ENCODE measurements at regions not wholly inside any gene's neighbourhood (a gene's known extent, or its start where the extent isn't known, plus 50 kb on each side); places are given as distances from the start of the nearest gene placed in this dataset.

GRCh38 chr16:72406390-72406789 is 234.4 kb upstream of the PMFBP1 start (continued):
- no peak for TF ChIP-seq ZBTB34 (CRISPR knock-in tag; IDR thresholded peaks at IDR 0.05)
- TF ChIP-seq ZNF644 (tag; IDR thresholded peaks at IDR 0.05; ENCODE audit: low read depth): no peak
- TF ChIP-seq GATAD2B (IDR thresholded peaks at IDR 0.05; ENCODE audit: borderline replicate concordance): no peak
- no peak for TF ChIP-seq MYNN (IDR thresholded peaks at IDR 0.05)
- no peak for TF ChIP-seq MYNN (CRISPR knock-in tag; IDR thresholded peaks at IDR 0.05)

DNA sequence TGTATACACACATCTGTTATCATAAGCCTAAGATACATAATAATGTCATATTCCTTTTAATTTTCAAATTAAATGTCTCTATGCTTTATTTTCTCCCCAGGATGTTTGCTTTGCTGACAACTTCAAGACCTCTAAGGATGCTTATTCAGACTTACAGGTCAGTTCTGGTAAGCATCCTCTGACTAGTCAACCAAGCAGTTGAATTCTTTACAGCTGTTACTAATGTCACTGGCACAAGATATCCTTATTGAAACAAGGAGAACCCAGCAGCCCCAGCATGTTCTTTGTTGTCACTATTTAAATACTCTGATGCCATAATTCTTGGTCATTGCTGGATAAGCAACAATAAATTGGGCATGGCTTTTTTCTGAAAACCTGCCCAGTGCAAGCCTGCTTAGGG is 232.3 kb upstream of the PMFBP1 start:
- CTCF ChIA-PET (ENCODE audit: low intra/inter-chr PET ratio): no interaction called here
- Histone ChIP-seq H3K27me3 (ENCODE audit: control insufficient read depth in 2 of 2, insufficient read depth in 2 of 2, low read length in 2 of 2) (no peaks in the 10 kb centered on the region; a peak in 1 of 5 replicates), H3K9ac (ENCODE audit: insufficient read depth in 1 of 2, low read depth in 2 of 2, low read length in 2 of 2) (no peak overlapping the region), H3K36me3 (ENCODE audit: control insufficient read depth, insufficient read depth, low read length) (no peaks in the 10 kb centered on the region), H2AFZ (ENCODE audit: low read depth, low read length) (no peak overlapping the region), H3K4me1 (replicated peaks in 1 of 2; ENCODE audit: control insufficient read depth in 2 of 2, insufficient read depth in 2 of 2, low read length in 2 of 2) (no peaks in the 10 kb centered on the region), H3K79me2 (ENCODE audit: control insufficient read depth, insufficient read depth, low read length) (no peaks in the 10 kb centered on the region), H3K4me3 (no peak overlapping the region), H3K9me1 (ENCODE audit: control insufficient read depth, insufficient read depth, low read length) (no peaks in the 10 kb centered on the region), H3K9me3 (replicated peaks; ENCODE audit: control insufficient read depth, insufficient read depth, low read depth, low read length) (no peaks in the 10 kb centered on the region), H3K27ac (ENCODE audit: extremely low read depth, low read depth, low read length) (no peak overlapping the region), H3K4me2 (ENCODE audit: insufficient read depth, low read length) (no peak overlapping the region), H4K20me1 (replicated peaks; ENCODE audit: control insufficient read depth, insufficient read depth, low read length) (no peaks in the 10 kb centered on the region)
- no peak for TF ChIP-seq SMARCB1 (IDR thresholded peaks at IDR 0.05; ENCODE audit: insufficient read length, low read depth)
- no peak for TF ChIP-seq ILK (tag; IDR thresholded peaks at IDR 0.05; ENCODE audit: borderline replicate concordance, low read depth)
- TF ChIP-seq NCOA1 (IDR thresholded peaks at IDR 0.05; ENCODE audit: low read depth): no peak
- TF ChIP-seq BRD9 (IDR thresholded peaks at IDR 0.05; ENCODE audit: low read depth, partially characterized antibody): no peak
- TF ChIP-seq FOXK2 (conservative IDR thresholded peaks at IDR 0.05 in 1 of 2, IDR thresholded peaks at IDR 0.05 in 1 of 2; ENCODE audit: low read depth in 2 of 2): no peak
- TF ChIP-seq ZNF507 (tag; conservative IDR thresholded peaks at IDR 0.05): no peak
- TF ChIP-seq TCF3 (CRISPR knock-in tag; IDR thresholded peaks at IDR 0.05): no peak
- TF ChIP-seq MLX (CRISPR knock-in tag; conservative IDR thresholded peaks at IDR 0.05): no peak
- DNase-seq (ENCODE audit: extremely low read depth in 1 of 4, low spot score in 3 of 4): no peak
- ATAC-seq: no peak
- BruUV-seq (replicated peaks): no TSS peak
- in situ Hi-C loops (cut with MboI) (no loop called here), intact Hi-C loops (cut with micrococcal nuclease) (no loop called here)
- POLR2A ChIA-PET: no interaction called here
- no peak for FAIRE-seq

Measured in K562 (cell line).